ENCODE measurements at regions not wholly inside any gene's neighbourhood (a gene's known extent, or its start where the extent isn't known, plus 50 kb on each side); places are given as distances from the start of the nearest gene placed in this dataset.

DNA sequence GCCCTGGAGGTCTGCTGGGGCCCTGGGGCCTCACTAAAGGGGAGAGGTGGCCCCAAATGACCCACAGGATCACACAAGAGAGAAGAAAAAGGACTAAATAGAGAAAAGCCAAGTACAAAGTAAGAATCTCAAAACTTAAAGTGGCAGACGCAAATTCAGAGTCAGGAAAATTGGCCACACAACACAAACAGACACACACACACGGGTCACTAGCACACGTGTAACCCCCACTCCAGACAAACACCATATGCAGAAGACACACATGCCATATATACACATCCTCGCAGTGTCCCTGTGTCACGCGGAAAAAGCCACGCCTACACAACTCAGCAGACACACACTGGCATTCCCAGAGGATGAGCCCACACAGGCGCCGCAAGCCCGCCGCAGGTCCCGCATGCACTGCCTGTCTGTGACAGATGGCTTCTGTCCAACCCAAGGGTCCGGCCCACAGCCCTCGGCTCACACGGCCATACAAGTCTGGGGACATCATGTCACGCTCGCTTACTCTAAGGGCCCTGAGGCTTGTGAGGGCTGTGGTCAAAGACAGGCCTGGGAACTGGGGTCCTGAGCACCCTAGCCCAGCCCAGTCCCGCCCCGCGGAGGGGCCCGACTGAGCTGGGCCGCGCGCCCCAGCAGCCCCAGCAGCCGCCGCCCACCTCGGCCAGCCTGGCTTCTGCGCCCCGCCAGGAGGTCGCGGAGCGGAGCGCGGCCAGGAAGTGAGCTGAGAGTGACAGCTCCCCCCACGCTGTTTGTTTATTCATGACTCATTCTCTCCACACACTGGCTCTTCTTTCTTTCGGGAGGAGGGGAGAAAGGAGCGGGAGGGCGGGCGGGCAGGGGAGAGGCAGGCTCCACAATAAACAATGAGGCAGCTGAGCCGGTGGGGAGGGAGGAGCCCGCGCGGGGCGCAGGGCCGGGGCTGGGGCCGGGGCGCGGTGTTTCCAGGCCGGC lies 95.5 kb upstream of the ZMIZ1 start:
- Histone ChIP-seq H3K4me1 (ENCODE audit: control insufficient read depth, extremely low read depth, insufficient read depth, low read length) (peaks cover 38% of the 10 kb centered on the region), H3K79me2 (ENCODE audit: control insufficient read depth, insufficient read depth, low read length) (no peaks in the 10 kb centered on the region), H2AFZ (ENCODE audit: low read length) (no peak overlapping the region), H4K20me1 (ENCODE audit: control insufficient read depth, extremely low read depth, insufficient read depth, low read length) (no peaks in the 10 kb centered on the region), H3K27me3 (ENCODE audit: control insufficient read depth, insufficient read depth, low read length) (no peaks in the 10 kb centered on the region), H3K9me3 (ENCODE audit: control insufficient read depth, insufficient read depth, low read depth, low read length) (no peaks in the 10 kb centered on the region), H3K4me3 (replicated peaks in 1 of 4; ENCODE audit: control extremely low read depth in 1 of 4, insufficient read depth in 1 of 4, low read depth in 3 of 4, low read length in 4 of 4) (peak overlapping the region; percentile 27 to 55 (median 38)), H3K36me3 (ENCODE audit: control insufficient read depth, insufficient read depth, low read length) (no peaks in the 10 kb centered on the region), H3K9ac (ENCODE audit: insufficient read depth, low read length) (peak overlapping the region; percentile 91), H3K4me2 (ENCODE audit: extremely low read depth, insufficient read depth, low read length) (peak overlapping the region; percentile 93), H3K27ac (ENCODE audit: insufficient read depth, low read length) (peak overlapping the region; percentile 99)
- TF ChIP-seq, protein P1, sequence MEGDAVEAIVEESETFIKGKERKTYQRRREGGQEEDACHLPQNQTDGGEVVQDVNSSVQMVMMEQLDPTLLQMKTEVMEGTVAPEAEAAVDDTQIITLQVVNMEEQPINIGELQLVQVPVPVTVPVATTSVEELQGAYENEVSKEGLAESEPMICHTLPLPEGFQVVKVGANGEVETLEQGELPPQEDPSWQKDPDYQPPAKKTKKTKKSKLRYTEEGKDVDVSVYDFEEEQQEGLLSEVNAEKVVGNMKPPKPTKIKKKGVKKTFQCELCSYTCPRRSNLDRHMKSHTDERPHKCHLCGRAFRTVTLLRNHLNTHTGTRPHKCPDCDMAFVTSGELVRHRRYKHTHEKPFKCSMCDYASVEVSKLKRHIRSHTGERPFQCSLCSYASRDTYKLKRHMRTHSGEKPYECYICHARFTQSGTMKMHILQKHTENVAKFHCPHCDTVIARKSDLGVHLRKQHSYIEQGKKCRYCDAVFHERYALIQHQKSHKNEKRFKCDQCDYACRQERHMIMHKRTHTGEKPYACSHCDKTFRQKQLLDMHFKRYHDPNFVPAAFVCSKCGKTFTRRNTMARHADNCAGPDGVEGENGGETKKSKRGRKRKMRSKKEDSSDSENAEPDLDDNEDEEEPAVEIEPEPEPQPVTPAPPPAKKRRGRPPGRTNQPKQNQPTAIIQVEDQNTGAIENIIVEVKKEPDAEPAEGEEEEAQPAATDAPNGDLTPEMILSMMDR (conservative IDR thresholded peaks at IDR 0.05 in 1 of 2, IDR thresholded peaks at IDR 0.05 in 1 of 2; ENCODE audit: low read depth in 1 of 2, low read length in 2 of 2), result no peak
- no peak for TF ChIP-seq EZH2 (IDR thresholded peaks at IDR 0.05; ENCODE audit: low read length, missing control alignments)
- DNase-seq (ENCODE audit: low read depth in 2 of 2), result peak; percentile 95

DNA sequence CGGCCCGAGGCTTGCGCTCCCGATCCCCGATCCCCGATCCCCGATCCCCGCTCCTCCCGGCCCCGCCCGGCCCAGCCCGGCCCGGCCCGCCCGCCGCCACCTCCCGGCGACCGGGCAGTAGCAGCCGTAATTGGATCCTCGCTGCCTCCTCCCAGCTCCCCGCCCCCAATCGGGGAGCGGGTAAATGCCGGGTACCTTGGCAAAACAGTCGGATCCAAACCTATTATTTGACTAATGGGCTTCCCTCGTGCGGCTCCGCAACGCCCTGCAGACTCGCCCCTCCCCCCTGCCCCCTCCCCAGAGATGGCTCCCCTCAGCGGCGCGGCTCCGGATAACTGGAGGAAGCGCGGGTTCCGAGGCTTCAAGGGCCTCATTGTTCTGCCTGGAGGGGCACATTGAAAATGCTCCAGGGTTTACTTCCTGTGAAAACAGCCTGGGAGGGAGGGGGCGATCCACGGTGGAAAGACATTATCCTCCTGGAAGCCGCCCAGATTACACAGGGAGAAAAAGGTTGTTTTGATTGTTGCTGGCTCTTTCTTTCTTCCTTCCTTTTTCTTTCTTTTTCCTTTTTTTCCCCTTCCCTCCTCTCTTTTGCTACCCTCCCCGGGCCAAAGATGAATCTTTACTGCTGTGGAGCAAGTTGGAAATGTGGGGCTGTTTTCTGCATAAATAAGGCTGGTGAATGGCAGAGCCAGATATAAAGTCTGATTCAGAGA lies 94.7 kb upstream of the ZMIZ1 start:
- peak overlapping the region; percentile 12 to 55 (median 16) for H3K4me3 ChIP-seq (replicated peaks in 1 of 4; ENCODE audit: control extremely low read depth in 1 of 4, insufficient read depth in 1 of 4, low read depth in 3 of 4, low read length in 4 of 4)
- peak overlapping the region; percentile 73 for H3K9ac ChIP-seq (ENCODE audit: insufficient read depth, low read length)
- no peak overlapping the region for H2AFZ ChIP-seq (ENCODE audit: low read length)
- no peaks in the 10 kb centered on the region for H4K20me1 ChIP-seq (ENCODE audit: control insufficient read depth, extremely low read depth, insufficient read depth, low read length)
- H3K27me3 ChIP-seq (ENCODE audit: control insufficient read depth, insufficient read depth, low read length), result no peaks in the 10 kb centered on the region
- no peaks in the 10 kb centered on the region for H3K36me3 ChIP-seq (ENCODE audit: control insufficient read depth, insufficient read depth, low read length)
- no peak for TF ChIP-seq EZH2 (IDR thresholded peaks at IDR 0.05; ENCODE audit: low read length, missing control alignments)
- TF ChIP-seq, protein P1 (conservative IDR thresholded peaks at IDR 0.05 in 1 of 2, IDR thresholded peaks at IDR 0.05 in 1 of 2; ENCODE audit: low read depth in 1 of 2, low read length in 2 of 2), result no peak
- H3K9me3 ChIP-seq (ENCODE audit: control insufficient read depth, insufficient read depth, low read depth, low read length), result no peaks in the 10 kb centered on the region
- H3K79me2 ChIP-seq (ENCODE audit: control insufficient read depth, insufficient read depth, low read length), result no peaks in the 10 kb centered on the region
- H3K4me2 ChIP-seq (ENCODE audit: extremely low read depth, insufficient read depth, low read length), result peak overlapping the region; percentile 60
- DNase-seq (ENCODE audit: low read depth in 2 of 2), result peak; percentile 66 to 76
- H3K4me1 ChIP-seq (ENCODE audit: control insufficient read depth, extremely low read depth, insufficient read depth, low read length), result peaks cover 40% of the 10 kb centered on the region
- H3K27ac ChIP-seq (ENCODE audit: insufficient read depth, low read length), result peak overlapping the region; percentile 99

DNA sequence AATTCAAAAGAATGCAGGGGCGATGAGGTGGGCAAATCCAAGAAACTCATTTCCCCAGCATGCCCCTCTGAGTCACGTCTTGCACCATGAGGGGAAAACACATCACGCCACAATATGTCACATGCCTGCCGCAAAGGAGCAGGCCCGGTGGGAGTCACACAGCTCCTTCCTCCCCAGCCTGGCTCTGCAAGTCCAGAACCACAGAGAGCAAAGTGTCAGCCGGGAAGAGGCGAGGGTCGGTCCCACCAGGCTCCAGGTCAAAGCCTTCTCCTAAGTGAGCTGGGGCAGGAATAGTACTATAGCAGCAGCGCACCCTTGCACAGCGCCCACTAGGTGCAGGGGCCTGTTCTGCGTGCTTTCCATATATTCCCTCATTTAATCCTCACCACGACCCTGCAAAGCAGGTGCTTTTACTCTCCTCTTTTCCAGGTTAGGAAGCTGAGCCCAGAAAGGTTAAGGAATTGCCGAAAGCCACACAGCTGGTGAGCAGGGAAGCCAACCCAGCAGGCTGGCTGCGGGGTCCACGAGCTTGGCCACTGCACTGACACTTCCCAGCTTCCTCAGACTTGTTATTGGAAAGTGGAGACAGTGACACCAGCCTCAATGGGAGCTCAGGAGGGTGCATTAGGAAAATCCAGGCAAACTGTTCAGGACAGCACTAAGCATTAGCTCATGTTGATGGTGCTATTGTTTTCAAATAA lies 94.0 kb upstream of the ZMIZ1 start:
- H3K4me3 ChIP-seq (replicated peaks in 1 of 4; ENCODE audit: control extremely low read depth in 1 of 4, insufficient read depth in 1 of 4, low read depth in 3 of 4, low read length in 4 of 4), result peak overlapping the region in 2 of 4 experiments; percentile 16 to 55
- no peak for TF ChIP-seq EZH2 (IDR thresholded peaks at IDR 0.05; ENCODE audit: low read length, missing control alignments)
- TF ChIP-seq, protein P1 (conservative IDR thresholded peaks at IDR 0.05 in 1 of 2, IDR thresholded peaks at IDR 0.05 in 1 of 2; ENCODE audit: low read depth in 1 of 2, low read length in 2 of 2), result peak; percentile 53 to 71
- DNase-seq (ENCODE audit: low read depth in 2 of 2), result peak; percentile 84 to 94
- H3K27ac ChIP-seq (ENCODE audit: insufficient read depth, low read length), result peak overlapping the region; percentile 99
- no peaks in the 10 kb centered on the region for H3K9me3 ChIP-seq (ENCODE audit: control insufficient read depth, insufficient read depth, low read depth, low read length)
- H3K27me3 ChIP-seq (ENCODE audit: control insufficient read depth, insufficient read depth, low read length), result no peaks in the 10 kb centered on the region
- H4K20me1 ChIP-seq (ENCODE audit: control insufficient read depth, extremely low read depth, insufficient read depth, low read length), result no peaks in the 10 kb centered on the region
- peak overlapping the region; percentile 60 for H3K4me2 ChIP-seq (ENCODE audit: extremely low read depth, insufficient read depth, low read length)
- H2AFZ ChIP-seq (ENCODE audit: low read length), result no peak overlapping the region
- H3K4me1 ChIP-seq (ENCODE audit: control insufficient read depth, extremely low read depth, insufficient read depth, low read length), result peaks cover 40% of the 10 kb centered on the region
- H3K79me2 ChIP-seq (ENCODE audit: control insufficient read depth, insufficient read depth, low read length), result no peaks in the 10 kb centered on the region
- no peaks in the 10 kb centered on the region for H3K36me3 ChIP-seq (ENCODE audit: control insufficient read depth, insufficient read depth, low read length)
- H3K9ac ChIP-seq (ENCODE audit: insufficient read depth, low read length), result no peak overlapping the region
